Brain microvascular endothelial cell (primary cell): ENCODE measurements at regions not wholly inside any gene's neighbourhood (a gene's known extent, or its start where the extent isn't known, plus 50 kb on each side); places are given as distances from the start of the nearest gene placed in this dataset.

Source experiments
- DNase-seq: peaks from one replicate; pipeline ENCODE4 v3.0.0-alpha.2; 2020
- H3K27ac ChIP-seq: fragments of 250-450 bp; sonication (Bioruptor Pico); 2 replicates; pipeline ENCODE4 v1.5.1; 2020; ENCODE audit warnings: mild to moderate bottlenecking, moderate library complexity
- H3K27me3 ChIP-seq: fragments of 250-450 bp; sonication (Bioruptor Pico); replicated peaks from 2 replicates; pipeline ENCODE4 v1.5.1; 2020; ENCODE audit warnings: mild to moderate bottlenecking
- H3K36me3 ChIP-seq: fragments of 250-450 bp; sonication (Bioruptor Pico); replicated peaks from 2 replicates; pipeline ENCODE4 v1.5.1; 2020; ENCODE audit warnings: mild to moderate bottlenecking
- H3K4me3 ChIP-seq: 2 replicates; pipeline ENCODE4 v1.5.1; 2011; ENCODE audit warnings: low read depth, mild to moderate bottlenecking, control low read depth, low read length, moderate library complexity
- CTCF ChIP-seq: IDR thresholded peaks from 2 replicates; pipeline ENCODE4 v1.5.1; 2011; ENCODE audit warnings: low read depth, mild to moderate bottlenecking, moderate library complexity, low read length, control low read depth, inconsistent platforms; ENCODE audit errors: missing control alignments
- in situ Hi-C: cut with HindIII; loops from 2 replicates; pipeline ENCODE4 v1.10.0; 2017; ENCODE audit warnings: low sequenced_read_pairs, low pct_ligation_motif_present

- Histone ChIP-seq H3K36me3 (no peaks in the 10 kb centered on the region), H3K4me3 (no peak overlapping the region), H3K27me3 (no peaks in the 10 kb centered on the region), H3K27ac (no peak overlapping the region)
- TF ChIP-seq CTCF, result no peak
- DNase-seq, result no peak
- in situ Hi-C loops, result loop anchor here (25.0 kb wide), 1 partner anchor 341 kb away; no protein-coding TSS in a partner anchor
Observed at GRCh38 chr20:22346716-22347115, 237.7 kb downstream of the FOXA2 start.

- TF ChIP-seq CTCF, result no peak
- no peak for DNase-seq
- H3K27me3 ChIP-seq, result no peaks in the 10 kb centered on the region
- H3K36me3 ChIP-seq, result no peaks in the 10 kb centered on the region
- no peak overlapping the region for H3K4me3 ChIP-seq
- in situ Hi-C loops, result loop anchor here (25.0 kb wide), 1 partner anchor 344 kb away; no protein-coding TSS in a partner anchor
- H3K27ac ChIP-seq, result no peak overlapping the region
Observed at GRCh38 chr20:22343612-22344011, 240.8 kb downstream of the FOXA2 start.

GRCh38 chr20:22342410-22342809, 242.0 kb downstream of the FOXA2 start:
- Histone ChIP-seq H3K27me3 (no peaks in the 10 kb centered on the region), H3K4me3 (no peak overlapping the region), H3K27ac (no peak overlapping the region), H3K36me3 (no peaks in the 10 kb centered on the region)
- no peak for TF ChIP-seq CTCF
- in situ Hi-C loops, result loop anchor here (25.0 kb wide), 1 partner anchor 345 kb away; no protein-coding TSS in a partner anchor
- no peak for DNase-seq

GRCh38 chr20:22341508-22341907, 242.9 kb downstream of the FOXA2 start:
- Histone ChIP-seq H3K36me3 (no peaks in the 10 kb centered on the region), H3K27me3 (no peaks in the 10 kb centered on the region), H3K4me3 (no peak overlapping the region), H3K27ac (no peak overlapping the region)
- in situ Hi-C loops, result loop anchor here (25.0 kb wide), 1 partner anchor 346 kb away; no protein-coding TSS in a partner anchor
- TF ChIP-seq CTCF, result no peak
- no peak for DNase-seq

- Histone ChIP-seq H3K27me3 (no peaks in the 10 kb centered on the region), H3K36me3 (no peaks in the 10 kb centered on the region)
- no peak for DNase-seq
Observed at GRCh38 chr20:22339946-22340345, 244.4 kb downstream of the FOXA2 start.

More at GRCh38 chr20:22339946-22340345, 244.4 kb downstream of the FOXA2 start:
- no peak for TF ChIP-seq CTCF
- H3K27ac ChIP-seq, result no peak overlapping the region
- in situ Hi-C loops, result loop anchor here (25.0 kb wide), 1 partner anchor 347 kb away; no protein-coding TSS in a partner anchor
- no peak overlapping the region for H3K4me3 ChIP-seq
